Fibroblast of the conjunctiva (primary cell): ENCODE measurements at regions not wholly inside any gene's neighbourhood (a gene's known extent, or its start where the extent isn't known, plus 50 kb on each side); places are given as distances from the start of the nearest gene placed in this dataset.
"Not testable (repeated sequence)": the region's sequence is repeated elsewhere in the genome, so short reads cannot be mapped to it uniquely, and the experiment has no call there.

Source experiments
- DNase-seq: peaks from one replicate; pipeline ENCODE4 v3.0.0-alpha.2; 2010; ENCODE audit warnings: low read depth

GRCh38 chr6:169406804-169407203, 153.2 kb upstream of the THBS2 start:
- no peak for DNase-seq

GRCh38 chr6:169406034-169406433, 152.4 kb upstream of the THBS2 start:
- DNase-seq, result peak; percentile 6

- DNase-seq, result no peak
These were observed 151.2 kb upstream of the THBS2 start for GRCh38 chr6:169404828-169405227.

- DNase-seq, result peak; percentile 5
These were observed 144.9 kb upstream of the THBS2 start for GRCh38 chr6:169398342-169399105.

GRCh38 chr6:169397684-169398083, 144.0 kb upstream of the THBS2 start:
- no peak for DNase-seq

- no peak for DNase-seq
These were observed 143.0 kb upstream of the THBS2 start for GRCh38 chr6:169396554-169397163.

- DNase-seq, result not testable (repeated sequence)
These were observed 142.4 kb upstream of the THBS2 start for GRCh38 chr6:169396009-169396539.

- DNase-seq, result no peak
These were observed 141.6 kb upstream of the THBS2 start for GRCh38 chr6:169395080-169395805.

GRCh38 chr6:169393753-169394152, 140.1 kb upstream of the THBS2 start:
- DNase-seq, result no peak

- DNase-seq, result no peak
These were observed 137.9 kb upstream of the THBS2 start for GRCh38 chr6:169391473-169392071.

GRCh38 chr6:169388395-169389166, 134.9 kb upstream of the THBS2 start:
- DNase-seq, result no peak

- DNase-seq, result no peak
These were observed 134.2 kb upstream of the THBS2 start for GRCh38 chr6:169387809-169388383.

GRCh38 chr6:169386411-169387057, 132.9 kb upstream of the THBS2 start:
- DNase-seq, result peak; percentile 65

- DNase-seq, result no peak
These were observed 131.7 kb upstream of the THBS2 start for GRCh38 chr6:169385237-169385880.

- no peak for DNase-seq
These were observed 130.6 kb upstream of the THBS2 start for GRCh38 chr6:169384291-169384690.

- DNase-seq, result no peak
These were observed 129.6 kb upstream of the THBS2 start for GRCh38 chr6:169383265-169383664.

- no peak for DNase-seq
These were observed 129.1 kb upstream of the THBS2 start for GRCh38 chr6:169382735-169383134.

- no peak for DNase-seq
These were observed 128.3 kb upstream of the THBS2 start for GRCh38 chr6:169381988-169382387.

- DNase-seq, result no peak
These were observed 126.8 kb upstream of the THBS2 start for GRCh38 chr6:169380493-169380892.

- no peak for DNase-seq
These were observed 125.9 kb upstream of the THBS2 start for GRCh38 chr6:169379495-169380070.
